Mesendoderm (in vitro differentiated cells): ENCODE measurements at regions not wholly inside any gene's neighbourhood (a gene's known extent, or its start where the extent isn't known, plus 50 kb on each side); places are given as distances from the start of the nearest gene placed in this dataset.

Source experiments
- DNase-seq: peaks from one replicate; pipeline ENCODE4 v3.0.0; 2013
- H2AK5ac ChIP-seq: 2 replicates; pipeline ENCODE4 v1.6.1; 2013; ENCODE audit warnings: low read length, inconsistent platforms
- H2BK120ac ChIP-seq: 2 replicates; pipeline ENCODE4 v1.6.1; 2013; ENCODE audit warnings: low read depth, mild to moderate bottlenecking, low read length, moderate library complexity, mixed read lengths
- H2BK15ac ChIP-seq: replicated peaks from 2 replicates; pipeline ENCODE4 v1.6.1; 2013; ENCODE audit warnings: low read depth, mild to moderate bottlenecking, moderate library complexity
- H2BK5ac ChIP-seq: 2 replicates; pipeline ENCODE4 v1.6.1; 2013; ENCODE audit warnings: low read length, inconsistent platforms
- H3K18ac ChIP-seq: 2 replicates; pipeline ENCODE4 v1.6.1; 2013; ENCODE audit warnings: mild to moderate bottlenecking, low read length, mixed read lengths
- H3K23ac ChIP-seq: one replicate; pipeline ENCODE4 v1.6.1; 2013; ENCODE audit warnings: low read length
- H3K27ac ChIP-seq: 2 replicates; pipeline ENCODE4 v1.5.1; 2013; ENCODE audit warnings: low read depth, mild to moderate bottlenecking, inconsistent platforms, low read length, moderate library complexity
- H3K27me3 ChIP-seq: 2 replicates; pipeline ENCODE4 v1.6.1; 2013; ENCODE audit warnings: low read length, control low read depth, mild to moderate bottlenecking, inconsistent platforms; ENCODE audit not compliant: insufficient read depth, poor library complexity
- H3K36me3 ChIP-seq: 2 replicates; pipeline ENCODE4 v1.6.1; 2013; ENCODE audit warnings: low read length, inconsistent platforms; ENCODE audit not compliant: control insufficient read depth, insufficient read depth
- H3K4ac ChIP-seq: one replicate; pipeline ENCODE4 v1.6.1; 2013; ENCODE audit warnings: low read depth, mild to moderate bottlenecking, low read length, moderate library complexity
- H3K4me1 ChIP-seq: 2 replicates; pipeline ENCODE4 v1.6.1; 2013; ENCODE audit warnings: low read depth, low read length, inconsistent platforms; ENCODE audit not compliant: control insufficient read depth
- H3K4me2 ChIP-seq: 2 replicates; pipeline ENCODE4 v1.6.1; 2013; ENCODE audit warnings: low read length
- H3K4me3 ChIP-seq: 2 replicates; pipeline ENCODE4 v1.5.1; 2013; ENCODE audit warnings: mild to moderate bottlenecking, low read length
- H3K56ac ChIP-seq: one replicate; pipeline ENCODE4 v1.6.1; 2013; ENCODE audit warnings: low read length
- H3K79me1 ChIP-seq: 2 replicates; pipeline ENCODE4 v1.6.1; 2013; ENCODE audit warnings: low read length, inconsistent platforms
- H3K79me2 ChIP-seq: 2 replicates; pipeline ENCODE4 v1.6.1; 2013; ENCODE audit warnings: mild to moderate bottlenecking, low read length; ENCODE audit not compliant: control insufficient read depth, insufficient read depth
- H3K9ac ChIP-seq: 2 replicates; pipeline ENCODE4 v1.6.1; 2013; ENCODE audit warnings: low read length, inconsistent platforms
- H4K5ac ChIP-seq: one replicate; pipeline ENCODE4 v1.6.1; 2013; ENCODE audit warnings: low read length
- H4K8ac ChIP-seq: one replicate; pipeline ENCODE4 v1.6.1; 2013; ENCODE audit warnings: low read depth, mild to moderate bottlenecking, control low read depth, low read length, moderate library complexity
- WGBS: extraction: QIAGEN DNeasy Blood & Tissue Kit; methylation state at CpG from one replicate; pipeline ENCODE4 v1.1.7; 2013; ENCODE audit warnings: low lambda C conversion rate, missing lambda C conversion rate; ENCODE audit not compliant: insufficient coverage; ENCODE audit errors: extremely low coverage; 5-methylcytosine and 5-hydroxymethylcytosine counted together

GRCh38 chr17:72423718-72424117 is 302.9 kb downstream of the SOX9 start:
- H3K27ac ChIP-seq: no peak overlapping the region

GRCh38 chr17:72424505-72425117 is 303.8 kb downstream of the SOX9 start:
- no CpG with 5 or more reads among the region's 12 CpGs for WGBS
- no peak overlapping the region for H4K8ac ChIP-seq

More at GRCh38 chr17:72423718-72424117, 302.9 kb downstream of the SOX9 start:
- no peaks in the 10 kb centered on the region for H3K27me3 ChIP-seq
- no peak overlapping the region for H4K5ac ChIP-seq
- H4K8ac ChIP-seq: no peak overlapping the region
- no peaks in the 10 kb centered on the region for H3K79me2 ChIP-seq
- H2BK120ac ChIP-seq: no peak overlapping the region
- no peaks in the 10 kb centered on the region for H3K36me3 ChIP-seq
- H3K79me1 ChIP-seq: no peaks in the 10 kb centered on the region
- no peak overlapping the region for H2BK5ac ChIP-seq
- no peak overlapping the region for H2AK5ac ChIP-seq
- no peaks in the 10 kb centered on the region for H3K4me1 ChIP-seq
- H3K4ac ChIP-seq: no peak overlapping the region
- H3K4me2 ChIP-seq: no peak overlapping the region
- no peak overlapping the region for H2BK15ac ChIP-seq
- DNase-seq: no peak
- H3K9ac ChIP-seq: no peak overlapping the region
- no peak overlapping the region for H3K18ac ChIP-seq
- no peak overlapping the region for H3K56ac ChIP-seq
- no CpG with 5 or more reads among the region's 14 CpGs for WGBS
- H3K23ac ChIP-seq: no peak overlapping the region
- no peak overlapping the region for H3K4me3 ChIP-seq

GRCh38 chr17:72425133-72425793 is 304.4 kb downstream of the SOX9 start:
- Histone ChIP-seq H4K5ac (no peak overlapping the region), H3K18ac (no peak overlapping the region), H3K79me2 (no peaks in the 10 kb centered on the region), H3K27me3 (no peaks in the 10 kb centered on the region), H3K4me3 (no peak overlapping the region), H3K27ac (no peak overlapping the region), H3K4me2 (no peak overlapping the region), H3K23ac (no peak overlapping the region), H2BK5ac (no peak overlapping the region), H2BK15ac (no peak overlapping the region), H3K9ac (no peak overlapping the region), H4K8ac (no peak overlapping the region), H3K4ac (no peak overlapping the region), H2BK120ac (no peak overlapping the region), H3K56ac (no peak overlapping the region), H3K36me3 (no peaks in the 10 kb centered on the region), H2AK5ac (no peak overlapping the region), H3K79me1 (no peaks in the 10 kb centered on the region), H3K4me1 (no peaks in the 10 kb centered on the region)
- WGBS: no CpG with 5 or more reads among the region's 7 CpGs
- DNase-seq: no peak

More at GRCh38 chr17:72424505-72425117, 303.8 kb downstream of the SOX9 start:
- no peak overlapping the region for H3K4me2 ChIP-seq
- no peak overlapping the region for H3K23ac ChIP-seq
- H3K4ac ChIP-seq: no peak overlapping the region
- H2BK15ac ChIP-seq: no peak overlapping the region
- H3K4me3 ChIP-seq: no peak overlapping the region
- no peak overlapping the region for H3K18ac ChIP-seq
- H4K5ac ChIP-seq: no peak overlapping the region
- H3K79me2 ChIP-seq: no peaks in the 10 kb centered on the region
- no peak overlapping the region for H3K9ac ChIP-seq
- H3K56ac ChIP-seq: no peak overlapping the region
- H2BK120ac ChIP-seq: no peak overlapping the region
- no peak for DNase-seq
- no peaks in the 10 kb centered on the region for H3K4me1 ChIP-seq
- H3K27me3 ChIP-seq: no peaks in the 10 kb centered on the region
- no peaks in the 10 kb centered on the region for H3K36me3 ChIP-seq
- no peaks in the 10 kb centered on the region for H3K79me1 ChIP-seq
- H2BK5ac ChIP-seq: no peak overlapping the region
- H3K27ac ChIP-seq: no peak overlapping the region
- H2AK5ac ChIP-seq: no peak overlapping the region

GRCh38 chr17:72425794-72426168 is 305.0 kb downstream of the SOX9 start:
- H4K8ac ChIP-seq: no peak overlapping the region

GRCh38 chr17:72426321-72426720 is 305.5 kb downstream of the SOX9 start:
- no peak overlapping the region for H3K56ac ChIP-seq
- no peak overlapping the region for H3K4ac ChIP-seq
- no peaks in the 10 kb centered on the region for H3K36me3 ChIP-seq
- no peak overlapping the region for H3K23ac ChIP-seq
- H2BK15ac ChIP-seq: no peak overlapping the region
- H4K5ac ChIP-seq: no peak overlapping the region
- no peak overlapping the region for H2BK120ac ChIP-seq
- H3K79me2 ChIP-seq: no peaks in the 10 kb centered on the region
- no peak overlapping the region for H3K18ac ChIP-seq
- no peak overlapping the region for H3K27ac ChIP-seq
- H2BK5ac ChIP-seq: no peak overlapping the region
- H3K4me3 ChIP-seq: no peak overlapping the region
- no peaks in the 10 kb centered on the region for H3K79me1 ChIP-seq
- H3K4me1 ChIP-seq: no peaks in the 10 kb centered on the region
- no peak overlapping the region for H3K9ac ChIP-seq
- H3K4me2 ChIP-seq: no peak overlapping the region
- H3K27me3 ChIP-seq: no peaks in the 10 kb centered on the region
- WGBS: no CpG with 5 or more reads among the region's 4 CpGs
- no peak for DNase-seq
- no peak overlapping the region for H2AK5ac ChIP-seq
- no peak overlapping the region for H4K8ac ChIP-seq

More at GRCh38 chr17:72425794-72426168, 305.0 kb downstream of the SOX9 start:
- H3K23ac ChIP-seq: no peak overlapping the region
- no peak overlapping the region for H3K4me3 ChIP-seq
- no peak overlapping the region for H3K4ac ChIP-seq
- H3K4me1 ChIP-seq: no peaks in the 10 kb centered on the region
- no peak overlapping the region for H2BK120ac ChIP-seq
- H4K5ac ChIP-seq: no peak overlapping the region
- H3K36me3 ChIP-seq: no peaks in the 10 kb centered on the region
- H3K4me2 ChIP-seq: no peak overlapping the region
- H3K18ac ChIP-seq: no peak overlapping the region
- H3K9ac ChIP-seq: no peak overlapping the region
- no peak overlapping the region for H3K56ac ChIP-seq
- H3K27me3 ChIP-seq: no peaks in the 10 kb centered on the region
- no peaks in the 10 kb centered on the region for H3K79me2 ChIP-seq
- no peak overlapping the region for H2BK5ac ChIP-seq
- no peak overlapping the region for H2AK5ac ChIP-seq
- H3K79me1 ChIP-seq: no peaks in the 10 kb centered on the region
- DNase-seq: no peak
- no CpG with 5 or more reads among the region's 5 CpGs for WGBS
- no peak overlapping the region for H3K27ac ChIP-seq
- H2BK15ac ChIP-seq: no peak overlapping the region
